GM13977 (cell line): ENCODE measurements at regions not wholly inside any gene's neighbourhood (a gene's known extent, or its start where the extent isn't known, plus 50 kb on each side); places are given as distances from the start of the nearest gene placed in this dataset.

Experiments used
- DNase-seq: peaks from one replicate; pipeline ENCODE4 v3.0.0; 2012; ENCODE audit warnings: low spot score
- CTCF ChIP-seq: IDR thresholded peaks from 2 replicates; pipeline ENCODE4 v1.5.1; 2012; ENCODE audit warnings: mild to moderate bottlenecking, control low read depth; ENCODE audit not compliant: insufficient read depth; ENCODE audit errors: extremely low read depth, missing control alignments
- in situ Hi-C: fragments of 300-500 bp; cut with MboI; formaldehyde crosslinking; loops from one replicate; pipeline ENCODE4 v1.12.0; 2022; ENCODE audit warnings: low sequenced_read_pairs, low pct_unique_long_range_greater_than_20kb, mixed read lengths, inconsistent platforms; ENCODE audit not compliant: unreplicated experiment

DNA sequence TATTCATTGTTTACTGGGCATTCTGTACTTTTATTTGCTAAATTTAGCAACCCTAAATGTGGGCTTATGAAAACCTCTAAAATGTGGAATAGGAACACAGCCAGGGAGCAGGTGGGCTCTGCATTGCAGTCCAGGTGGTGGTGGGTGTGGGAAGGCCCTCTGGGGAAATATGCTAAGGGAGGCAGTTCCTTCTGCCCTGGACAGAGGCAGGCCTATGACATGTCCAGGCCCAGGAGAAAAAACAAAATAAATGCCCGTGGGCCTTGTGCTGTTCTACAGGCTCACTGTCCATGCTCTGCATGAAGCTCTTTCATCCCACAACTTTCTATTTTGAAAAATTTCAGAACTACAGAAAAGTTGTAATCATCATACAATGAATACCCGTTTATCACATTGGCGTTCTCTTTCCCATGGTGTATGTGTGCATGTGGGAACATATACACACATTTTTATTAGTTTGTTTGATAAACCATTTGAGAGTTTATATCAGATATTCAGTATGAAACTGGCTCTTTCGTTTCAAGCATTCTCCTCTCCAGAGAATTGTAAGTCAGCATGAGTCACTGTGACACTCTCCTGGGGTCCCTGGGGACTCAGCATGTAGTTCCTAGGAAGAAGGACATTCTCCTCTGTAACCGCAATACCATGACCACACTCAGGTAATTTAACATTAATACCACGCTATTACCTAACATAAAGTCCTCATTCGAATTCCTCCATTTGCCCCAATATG is 505.3 kb downstream of the COG6 start:
- no peak for TF ChIP-seq CTCF
- DNase-seq, result no peak
- in situ Hi-C loops, result no loop called here

GRCh38 chr13:40161351-40161810 is 505.1 kb downstream of the FOXO1 start:
- in situ Hi-C loops, result no loop called here
- no peak for TF ChIP-seq CTCF
- no peak for DNase-seq

GRCh38 chr13:40161931-40162330 is 504.5 kb downstream of the FOXO1 start:
- in situ Hi-C loops, result no loop called here
- TF ChIP-seq CTCF, result no peak
- DNase-seq, result no peak

DNA sequence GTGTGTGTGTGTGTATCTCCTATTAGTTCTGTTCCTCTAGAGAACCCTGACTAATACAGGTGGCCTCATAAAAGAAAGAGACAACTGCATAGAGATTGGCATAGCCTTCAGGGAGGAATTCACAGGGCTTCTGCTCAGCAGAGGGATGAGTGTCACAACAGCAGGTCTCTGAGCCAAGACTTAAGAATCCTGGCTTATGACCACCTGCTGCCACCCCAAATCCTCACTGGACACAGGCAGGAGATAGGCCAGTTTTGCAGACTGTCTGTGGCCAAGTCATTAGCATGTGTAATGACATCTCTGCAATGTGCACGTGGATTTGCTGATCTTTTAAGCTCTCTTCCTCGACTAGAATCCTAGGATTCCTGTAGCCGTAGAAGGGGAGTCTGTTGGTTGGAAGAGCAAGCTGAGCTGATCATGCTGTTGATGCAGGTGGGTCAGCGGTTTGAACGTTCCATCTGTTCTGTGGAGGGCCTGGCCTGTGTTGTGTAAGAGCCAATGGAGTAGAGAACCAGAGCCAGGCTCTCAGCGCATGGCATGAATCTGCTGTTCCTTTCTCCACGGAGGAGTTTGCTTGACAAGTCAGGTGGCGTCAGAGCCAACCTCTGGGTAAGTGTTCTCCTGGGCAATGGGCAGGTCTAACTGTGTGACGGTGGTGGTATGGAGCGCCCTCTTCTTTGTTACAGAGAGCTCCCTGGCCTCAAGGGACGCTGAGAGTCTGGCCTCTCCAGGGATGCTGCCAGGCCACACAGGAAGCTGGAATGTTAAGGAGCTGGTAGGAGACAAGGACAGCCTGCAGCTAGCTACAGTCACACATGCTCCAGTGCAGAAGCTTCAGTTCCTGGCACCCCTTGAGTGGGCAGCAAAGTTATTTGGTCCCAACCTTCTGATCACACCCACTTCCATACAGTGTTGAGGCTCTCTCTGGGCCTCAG is 503.1 kb downstream of the FOXO1 start:
- in situ Hi-C loops, result no loop called here
- no peak for DNase-seq
- no peak for TF ChIP-seq CTCF

- DNase-seq, result no peak
- no peak for TF ChIP-seq CTCF
- in situ Hi-C loops, result no loop called here
Observed at GRCh38 chr13:40164133-40164532, 502.3 kb downstream of the FOXO1 start.

- no peak for TF ChIP-seq CTCF
- in situ Hi-C loops, result no loop called here
- no peak for DNase-seq
Observed at GRCh38 chr13:40165316-40165932, 501.0 kb downstream of the FOXO1 start.
